Tibial artery (tissue), 4 donors: ENCODE measurements at regions not wholly inside any gene's neighbourhood (a gene's known extent, or its start where the extent isn't known, plus 50 kb on each side); places are given as distances from the start of the nearest gene placed in this dataset.

Experiments
- DNase-seq, 2 donors: peaks; one replicate each; pipeline ENCODE4 v3.0.0-alpha.2; 2019
- H3K27ac ChIP-seq, 2 donors: fragments of 200-600 bp; sonication (generic) in 1 of 2; 1 replicate in 1 of 2; 2 replicates in 1 of 2; pipeline ENCODE4 v1.5.1; 2018 to 2019; ENCODE audit warnings: mild to moderate bottlenecking in 1 of 2
- H3K27me3 ChIP-seq, 2 donors: fragments of 200-600 bp; sonication (generic) in 1 of 2; one replicate each; pipeline versions ENCODE4 v1.5.1 to v1.6.0; 2016 to 2019
- H3K36me3 ChIP-seq, 3 donors: fragments of 200-600 bp; sonication (generic) in 2 of 3; one replicate each; pipeline ENCODE4 v1.5.1; 2016 to 2019; ENCODE audit warnings: mild to moderate bottlenecking in 2 of 3
- H3K4me1 ChIP-seq, 4 donors: fragments of 200-600 bp; sonication (generic) in 2 of 4; 1 replicate in 3 of 4; 2 replicates in 1 of 4; pipeline ENCODE4 v1.5.1; 2016 to 2019
- H3K4me3 ChIP-seq, 2 donors: fragments of 200-600 bp; sonication (generic) in 1 of 2; 1 replicate in 1 of 2; 2 replicates in 1 of 2; pipeline ENCODE4 v1.5.1; 2018 to 2019; ENCODE audit warnings: mild to moderate bottlenecking in 2 of 2
- H3K9me3 ChIP-seq, 3 donors: fragments of 200-600 bp; sonication (generic) in 1 of 3; one replicate each; pipeline ENCODE4 v1.5.1; 2016 to 2019
- intact Hi-C: fragments of 100-400 bp; cut with DNase I; formaldehyde crosslinking; loops from one replicate; pipeline ENCODE4 v1.15.0; 2023; ENCODE audit warnings: low total_unique reads
- TF ChIP-seq, protein P1 (sequence below), 2 experiments: fragments of 200-600 bp in 1 of 2; fragments of 450-650 bp in 1 of 2; IDR thresholded peaks; one replicate each; pipeline ENCODE4 v1.5.1; 2017 to 2019; ENCODE audit warnings: antibody characterized with exemption in 2 of 2, mild to moderate bottlenecking in 1 of 2, moderate library complexity in 1 of 2

DNA sequence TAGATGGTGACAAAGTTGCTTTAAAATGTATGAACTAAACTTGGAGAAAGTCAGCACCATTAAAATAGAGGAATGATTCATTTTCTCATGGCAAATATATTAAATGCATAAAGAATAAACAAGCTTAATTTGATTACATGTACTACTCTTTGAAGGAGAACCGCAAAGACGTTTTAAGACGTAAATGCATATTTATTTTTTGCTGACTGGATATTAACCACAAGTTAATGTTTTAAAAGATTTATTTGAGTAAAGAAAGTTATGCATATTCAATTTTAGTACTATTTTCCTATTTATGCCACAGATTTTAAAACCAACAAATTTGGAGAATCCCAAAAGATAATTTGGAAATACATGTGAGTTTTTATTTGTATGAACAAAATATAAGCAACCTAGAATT lies 1121.9 kb downstream of the CDH8 start:
- no peak for DNase-seq
- no peak overlapping the region for H3K4me3 ChIP-seq
- no peaks in the 10 kb centered on the region for H3K4me1 ChIP-seq
- no peak overlapping the region for H3K27ac ChIP-seq
- TF ChIP-seq, protein P1, sequence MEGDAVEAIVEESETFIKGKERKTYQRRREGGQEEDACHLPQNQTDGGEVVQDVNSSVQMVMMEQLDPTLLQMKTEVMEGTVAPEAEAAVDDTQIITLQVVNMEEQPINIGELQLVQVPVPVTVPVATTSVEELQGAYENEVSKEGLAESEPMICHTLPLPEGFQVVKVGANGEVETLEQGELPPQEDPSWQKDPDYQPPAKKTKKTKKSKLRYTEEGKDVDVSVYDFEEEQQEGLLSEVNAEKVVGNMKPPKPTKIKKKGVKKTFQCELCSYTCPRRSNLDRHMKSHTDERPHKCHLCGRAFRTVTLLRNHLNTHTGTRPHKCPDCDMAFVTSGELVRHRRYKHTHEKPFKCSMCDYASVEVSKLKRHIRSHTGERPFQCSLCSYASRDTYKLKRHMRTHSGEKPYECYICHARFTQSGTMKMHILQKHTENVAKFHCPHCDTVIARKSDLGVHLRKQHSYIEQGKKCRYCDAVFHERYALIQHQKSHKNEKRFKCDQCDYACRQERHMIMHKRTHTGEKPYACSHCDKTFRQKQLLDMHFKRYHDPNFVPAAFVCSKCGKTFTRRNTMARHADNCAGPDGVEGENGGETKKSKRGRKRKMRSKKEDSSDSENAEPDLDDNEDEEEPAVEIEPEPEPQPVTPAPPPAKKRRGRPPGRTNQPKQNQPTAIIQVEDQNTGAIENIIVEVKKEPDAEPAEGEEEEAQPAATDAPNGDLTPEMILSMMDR (IDR thresholded peaks at IDR 0.05) = no peak
- H3K9me3 ChIP-seq = no peaks in the 10 kb centered on the region
- intact Hi-C loops = no loop called here
- no peaks in the 10 kb centered on the region for H3K36me3 ChIP-seq
- H3K27me3 ChIP-seq = no peaks in the 10 kb centered on the region

DNA sequence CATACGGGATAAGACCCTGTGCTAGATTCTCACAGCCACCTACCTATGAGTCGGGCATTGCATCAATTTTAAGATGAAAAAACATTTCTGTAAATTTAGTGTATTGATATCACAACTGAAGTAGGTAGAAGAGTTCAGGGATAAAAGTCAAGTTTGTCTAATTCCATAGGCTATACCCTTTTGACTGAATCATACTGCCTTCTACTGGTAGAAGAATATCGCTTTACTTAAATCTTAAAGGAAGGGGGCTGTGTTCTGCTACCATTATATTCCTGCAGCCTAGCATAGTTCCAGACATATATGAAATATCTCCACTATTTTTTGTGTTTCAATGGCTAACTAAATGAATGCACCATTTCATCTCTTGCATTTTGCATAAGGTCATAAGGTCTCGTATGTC lies 1128.6 kb downstream of the CDH8 start:
- Histone ChIP-seq H3K4me1 (no peaks in the 10 kb centered on the region), H3K9me3 (no peaks in the 10 kb centered on the region), H3K27me3 (no peaks in the 10 kb centered on the region), H3K36me3 (no peaks in the 10 kb centered on the region), H3K27ac (no peak overlapping the region), H3K4me3 (no peak overlapping the region)
- intact Hi-C loops = no loop called here
- DNase-seq = no peak
- TF ChIP-seq, protein P1 (IDR thresholded peaks at IDR 0.05) = no peak

- no peaks in the 10 kb centered on the region for H3K27me3 ChIP-seq
- intact Hi-C loops = no loop called here
- no peaks in the 10 kb centered on the region for H3K36me3 ChIP-seq
- H3K4me3 ChIP-seq = no peak overlapping the region
- H3K4me1 ChIP-seq = no peaks in the 10 kb centered on the region
- no peak overlapping the region for H3K27ac ChIP-seq
- H3K9me3 ChIP-seq = no peaks in the 10 kb centered on the region
- TF ChIP-seq, protein P1 (IDR thresholded peaks at IDR 0.05) = no peak
- no peak for DNase-seq
Measured at GRCh38 chr16:60905811-60906210, 1130.4 kb downstream of the CDH8 start.

- H3K4me1 ChIP-seq = no peaks in the 10 kb centered on the region
- no peak overlapping the region for H3K4me3 ChIP-seq
- intact Hi-C loops = no loop called here
- H3K36me3 ChIP-seq = no peaks in the 10 kb centered on the region
- H3K27me3 ChIP-seq = no peaks in the 10 kb centered on the region
- no peak overlapping the region for H3K27ac ChIP-seq
- TF ChIP-seq, protein P1 (IDR thresholded peaks at IDR 0.05) = no peak
- no peak for DNase-seq
- H3K9me3 ChIP-seq = no peaks in the 10 kb centered on the region
Measured at GRCh38 chr16:60902114-60902513, 1134.1 kb downstream of the CDH8 start.

- Histone ChIP-seq H3K36me3 (no peaks in the 10 kb centered on the region), H3K9me3 (no peaks in the 10 kb centered on the region), H3K27ac (no peak overlapping the region), H3K4me3 (no peak overlapping the region), H3K27me3 (no peaks in the 10 kb centered on the region), H3K4me1 (no peaks in the 10 kb centered on the region)
- intact Hi-C loops = no loop called here
- no peak for DNase-seq
- TF ChIP-seq, protein P1 (IDR thresholded peaks at IDR 0.05) = no peak
Measured at GRCh38 chr16:60882816-60883215, 1153.4 kb downstream of the CDH8 start.

- no peaks in the 10 kb centered on the region for H3K36me3 ChIP-seq
- TF ChIP-seq, protein P1 (IDR thresholded peaks at IDR 0.05) = no peak
- no peaks in the 10 kb centered on the region for H3K9me3 ChIP-seq
- intact Hi-C loops = no loop called here
- no peak overlapping the region for H3K27ac ChIP-seq
- DNase-seq = no peak
- no peaks in the 10 kb centered on the region for H3K4me1 ChIP-seq
- H3K4me3 ChIP-seq = no peak overlapping the region
- H3K27me3 ChIP-seq = no peaks in the 10 kb centered on the region
Measured at GRCh38 chr16:60852635-60853034, 1183.6 kb downstream of the CDH8 start.
